ELR (cell line): ENCODE measurements at regions not wholly inside any gene's neighbourhood (a gene's known extent, or its start where the extent isn't known, plus 50 kb on each side); places are given as distances from the start of the nearest gene placed in this dataset.
A peak's percentile ranks its signal among the peaks of the same experiment; 100 is the strongest.
"Not testable (repeated sequence)": the region's sequence is repeated elsewhere in the genome, so short reads cannot be mapped to it uniquely, and the experiment has no call there.

ENCODE experiments used
- DNase-seq: peaks from one replicate; pipeline ENCODE4 v3.0.0-alpha.2; 2015; ENCODE audit warnings: low read depth

DNA sequence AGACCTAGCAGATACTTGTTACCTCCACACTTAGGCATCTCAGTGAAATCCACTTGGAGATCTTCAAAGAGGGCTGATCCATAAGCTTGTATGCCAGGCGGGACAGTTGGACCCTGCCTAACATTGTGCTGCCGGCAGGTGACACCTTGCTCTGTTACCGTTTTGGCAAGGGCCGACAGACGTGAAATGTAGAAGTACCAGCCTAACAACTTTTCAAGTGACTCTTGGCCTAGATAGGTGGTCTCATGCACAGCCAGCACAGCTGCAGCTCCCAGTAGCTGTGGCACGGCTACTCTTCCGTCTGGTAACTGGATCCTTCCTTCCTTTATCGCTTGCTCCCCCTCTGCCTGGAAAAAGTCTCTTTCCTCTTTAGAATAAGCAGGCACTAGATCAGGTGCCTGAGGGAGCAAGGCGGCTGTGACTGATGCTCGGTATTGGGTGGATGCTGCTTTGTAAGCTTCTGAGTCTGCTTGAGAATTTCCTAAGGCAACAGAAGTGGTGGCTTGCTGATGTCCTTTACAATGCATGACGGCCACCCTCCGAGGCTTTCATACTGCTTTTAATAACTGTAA is 713.5 kb downstream of the AMY1C start:
- DNase-seq: no peak

- DNase-seq: no peak
Measured at GRCh38 chr1:104466068-104466467, 716.4 kb downstream of the AMY1C start.

GRCh38 chr1:104467590-104467989 is 717.9 kb downstream of the AMY1C start:
- no peak for DNase-seq

GRCh38 chr1:104468282-104468681 is 718.6 kb downstream of the AMY1C start:
- DNase-seq: no peak

- DNase-seq: no peak
Measured at GRCh38 chr1:104476126-104476525, 726.4 kb downstream of the AMY1C start.

GRCh38 chr1:104488296-104489015 is 738.8 kb downstream of the AMY1C start:
- no peak for DNase-seq

DNA sequence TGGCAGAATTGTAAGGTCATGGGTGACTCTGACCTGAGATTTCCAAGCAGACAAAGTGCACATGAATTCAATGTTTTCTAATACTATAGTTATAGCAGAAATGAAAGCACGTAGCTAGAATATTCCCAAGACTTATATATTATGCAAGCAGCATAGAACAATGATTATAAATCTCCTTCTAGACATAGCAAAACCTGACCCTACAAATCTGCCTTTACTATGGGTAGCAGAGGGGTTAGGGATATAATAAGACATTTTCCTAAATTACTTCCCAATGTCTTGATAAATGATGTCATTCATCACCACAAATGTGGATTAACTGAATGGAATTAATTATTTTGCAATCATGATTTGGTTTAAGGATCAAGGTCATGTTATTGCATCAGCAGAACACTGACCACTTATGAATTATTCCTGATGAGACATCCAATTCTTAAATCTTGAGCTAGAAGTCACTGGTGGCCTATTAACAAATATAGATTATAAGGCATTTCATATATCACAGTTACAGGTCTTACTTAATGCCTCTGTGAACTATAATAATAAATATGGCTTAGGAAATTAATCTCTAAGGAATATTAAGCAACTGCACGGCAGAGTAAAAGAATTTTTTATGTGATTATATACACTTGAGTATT is 776.6 kb downstream of the AMY1C start:
- DNase-seq: no peak

- no peak for DNase-seq
Measured at GRCh38 chr1:104531990-104532389, 782.3 kb downstream of the AMY1C start.

- no peak for DNase-seq
Measured at GRCh38 chr1:104574620-104575019, 824.9 kb downstream of the AMY1C start.

DNA sequence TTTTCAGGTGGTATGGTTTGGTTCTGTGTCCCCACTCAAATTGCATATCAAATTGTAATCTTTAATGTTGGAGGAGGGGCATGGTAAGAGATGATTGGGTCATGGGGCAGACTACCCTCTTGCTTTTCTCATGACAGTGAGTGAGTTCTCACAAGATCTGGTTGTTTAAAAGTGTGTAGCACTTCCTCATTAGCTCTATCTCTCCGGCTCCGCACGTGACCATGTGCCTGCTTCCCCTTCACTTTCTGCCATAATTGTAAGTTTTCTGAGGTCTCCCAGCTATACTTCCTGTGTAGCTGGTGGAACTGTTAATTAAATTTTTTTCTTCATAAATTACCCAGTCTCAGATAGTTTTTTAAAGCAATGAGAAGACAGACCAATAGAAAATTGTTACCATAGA is 843.2 kb downstream of the AMY1C start:
- no peak for DNase-seq

GRCh38 chr1:104593413-104594187 is 843.9 kb downstream of the AMY1C start:
- DNase-seq: no peak

GRCh38 chr1:104617474-104617873 is 867.8 kb downstream of the AMY1C start:
- no peak for DNase-seq

DNA sequence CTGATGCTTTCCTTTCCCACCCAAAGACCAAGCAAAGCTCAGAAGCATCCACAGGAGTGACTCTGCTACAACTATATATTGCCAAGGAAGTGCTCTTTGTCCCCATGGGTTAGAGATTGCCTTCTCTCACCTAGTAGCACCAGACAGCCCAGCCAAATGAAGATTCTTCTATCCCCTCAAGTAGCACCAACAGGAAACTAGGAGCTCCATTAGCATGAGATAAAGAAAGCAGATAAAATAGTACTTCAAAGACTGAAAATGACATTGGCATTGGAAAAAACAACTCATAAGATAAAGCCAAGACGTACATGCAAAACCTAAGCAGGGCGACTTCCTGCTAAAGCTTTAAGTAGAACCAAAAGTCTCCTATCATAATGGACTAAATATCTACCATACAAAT is 871.5 kb downstream of the AMY1C start:
- no peak for DNase-seq

GRCh38 chr1:104624538-104624937 is 874.8 kb downstream of the AMY1C start:
- no peak for DNase-seq

- DNase-seq: no peak
Measured at GRCh38 chr1:104629589-104629988, 879.9 kb downstream of the AMY1C start.

DNA sequence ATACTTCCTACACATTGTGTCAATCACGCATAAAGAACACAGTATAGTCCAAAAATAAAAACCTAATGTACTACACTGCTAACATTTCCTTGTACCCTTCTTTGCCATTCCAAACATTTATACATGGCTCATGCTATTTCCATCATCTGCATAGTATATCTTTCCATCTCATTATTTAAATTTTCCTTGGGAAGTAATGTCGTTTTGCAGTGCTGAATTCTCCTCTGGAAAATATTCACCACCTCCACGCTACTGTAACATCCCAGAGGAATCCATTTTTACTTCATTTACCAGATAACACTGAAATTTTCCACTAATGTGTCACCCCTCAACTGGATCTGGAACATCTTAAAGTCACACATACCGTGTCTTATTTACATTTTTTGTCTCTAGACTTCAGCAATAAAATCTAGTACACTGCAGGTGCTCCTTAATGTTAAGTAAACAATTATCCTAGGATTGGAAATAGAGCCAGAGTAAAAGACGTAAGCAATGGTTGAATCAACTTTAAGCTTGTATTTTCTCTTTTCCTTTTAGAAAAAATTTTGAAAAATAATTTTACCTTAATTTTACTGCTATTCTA is 881.0 kb downstream of the AMY1C start:
- DNase-seq: no peak

DNA sequence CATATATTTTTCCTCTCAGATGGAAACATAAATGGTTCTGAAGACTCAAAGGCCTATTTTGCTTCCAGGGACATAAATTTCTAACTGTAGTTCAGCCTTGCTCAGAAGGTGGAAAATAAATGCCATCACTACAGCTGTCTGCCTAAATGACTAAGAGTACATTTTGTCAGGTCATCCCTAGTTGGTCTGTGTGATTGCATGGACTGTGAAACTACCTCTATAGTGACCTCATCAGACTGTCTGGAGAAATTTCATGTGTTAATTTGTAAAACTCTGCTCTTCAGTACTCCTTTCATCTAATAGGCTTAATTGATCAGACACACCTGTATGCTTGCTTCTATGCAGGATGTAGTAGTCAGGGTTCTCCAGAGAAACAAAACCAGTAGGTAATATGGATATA is 886.9 kb downstream of the AMY1C start:
- DNase-seq: no peak

- DNase-seq: no peak
Measured at GRCh38 chr1:104646233-104646632, 896.5 kb downstream of the AMY1C start.

DNA sequence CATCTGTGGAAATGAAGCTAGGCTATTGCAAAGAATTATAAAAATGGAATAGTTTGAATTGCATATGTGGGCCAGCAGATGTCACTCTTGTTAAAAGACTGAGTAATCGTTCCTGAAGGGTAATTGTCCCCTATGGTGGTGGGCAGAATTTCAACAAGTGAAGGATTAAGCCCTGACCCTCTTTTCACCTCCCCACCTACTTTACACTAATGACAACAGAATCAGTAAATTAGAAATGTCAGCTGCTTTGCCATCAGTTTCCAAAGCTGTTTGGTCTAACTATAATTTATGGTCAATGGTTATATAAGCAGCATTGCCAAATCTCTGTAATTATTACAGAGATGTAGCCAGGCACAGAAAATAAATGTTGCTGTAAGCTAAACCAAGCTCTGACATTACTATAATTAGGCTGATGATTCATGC is 898.6 kb downstream of the AMY1C start:
- peak; percentile 12 for DNase-seq

DNA sequence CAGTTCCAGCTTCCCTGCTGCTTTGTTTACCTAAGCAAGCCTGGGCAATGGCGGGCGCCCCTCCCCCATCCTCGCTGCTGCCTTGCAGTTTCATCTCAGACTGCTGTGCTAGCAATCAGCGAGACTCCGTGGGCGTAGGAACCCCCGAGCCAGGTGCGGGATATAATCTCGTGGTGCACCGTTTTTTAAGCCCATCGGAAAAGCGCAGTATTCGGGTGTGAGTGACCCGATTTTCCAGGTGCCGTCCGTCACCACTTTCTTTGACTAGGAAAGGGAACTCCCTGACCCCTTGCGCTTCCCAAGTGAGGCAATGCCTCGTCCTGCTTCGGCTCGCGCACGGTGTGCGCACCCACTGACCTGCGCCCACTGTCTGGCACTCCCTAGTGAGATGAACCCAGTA is 914.7 kb downstream of the AMY1C start:
- DNase-seq: not testable (repeated sequence)

DNA sequence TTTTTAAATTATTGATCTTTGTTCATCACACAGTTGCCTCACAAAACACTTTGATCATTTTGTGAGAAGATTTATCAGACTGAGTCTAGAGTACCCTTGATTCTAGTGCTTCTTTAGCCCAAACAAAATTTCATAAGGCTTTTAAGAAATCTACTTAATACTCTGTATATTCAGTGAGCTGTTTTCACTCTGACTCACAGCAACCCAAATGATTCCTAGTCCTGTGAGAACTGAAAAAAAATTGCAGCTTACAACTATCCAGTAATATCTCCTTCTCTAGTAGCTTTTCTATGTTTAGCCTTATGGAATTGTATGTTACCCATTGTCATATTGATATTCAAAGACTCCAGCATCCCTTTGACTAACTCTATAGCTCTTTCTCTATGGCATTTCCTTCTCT is 915.6 kb downstream of the AMY1C start:
- no peak for DNase-seq

DNA sequence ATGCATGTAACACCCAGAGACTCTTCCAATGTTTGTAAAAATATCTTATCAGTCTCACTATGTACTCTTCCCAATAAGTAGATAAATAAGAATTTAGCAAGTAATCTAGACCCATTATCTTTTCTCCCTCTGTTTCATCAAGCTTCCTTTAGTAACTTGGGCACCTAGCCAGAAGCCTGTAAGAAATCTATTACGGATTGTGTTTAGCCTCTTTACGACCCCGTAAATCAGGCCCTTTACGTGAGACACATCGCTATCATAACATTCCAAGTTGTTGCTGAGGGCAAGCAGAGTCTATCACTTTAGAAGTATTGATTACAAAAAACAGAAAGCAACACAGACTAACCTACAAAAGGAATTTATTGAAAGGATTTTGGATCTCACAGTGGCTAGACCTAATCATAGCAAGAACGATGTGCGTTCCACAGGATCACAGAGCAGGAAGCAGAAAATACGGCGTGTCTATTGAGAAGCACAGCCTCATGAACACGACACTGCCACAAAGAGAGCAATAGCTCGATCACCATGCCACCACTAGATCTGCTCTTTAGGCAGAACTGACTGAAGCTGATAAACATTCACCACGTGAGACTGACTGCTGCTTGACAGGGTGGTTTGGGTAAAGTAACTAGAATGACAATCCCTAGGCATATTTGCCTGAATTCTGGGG is 922.1 kb downstream of the AMY1C start:
- DNase-seq: no peak
